ENCODE measurements at regions not wholly inside any gene's neighbourhood (a gene's known extent, or its start where the extent isn't known, plus 50 kb on each side); places are given as distances from the start of the nearest gene placed in this dataset.

GRCh38 chr2:2879071-2879470 is 498.5 kb downstream of the EIPR1 start:
- Mint-ChIP-seq H3K36me3 (ENCODE audit: low read depth) (no peaks in the 10 kb centered on the region), H3K27me3 (no peaks in the 10 kb centered on the region), H3K9me3 (peaks cover 6% of the 10 kb centered on the region), H3K4me1 (no peaks in the 10 kb centered on the region), H3K4me3 (no peak overlapping the region), H3K27ac (no peak overlapping the region)
- peak; percentile 18 for ATAC-seq (replicated peaks)

GRCh38 chr2:2877427-2877826 is 500.2 kb downstream of the EIPR1 start:
- H3K4me1 Mint-ChIP-seq, result no peaks in the 10 kb centered on the region
- no peak overlapping the region for H3K27ac Mint-ChIP-seq
- no peaks in the 10 kb centered on the region for H3K27me3 Mint-ChIP-seq
- ATAC-seq (replicated peaks), result no peak
- H3K4me3 Mint-ChIP-seq, result no peak overlapping the region
- no peaks in the 10 kb centered on the region for H3K36me3 Mint-ChIP-seq (ENCODE audit: low read depth)
- no peaks in the 10 kb centered on the region for H3K9me3 Mint-ChIP-seq

- H3K36me3 Mint-ChIP-seq (ENCODE audit: low read depth), result no peaks in the 10 kb centered on the region
- H3K27ac Mint-ChIP-seq, result no peak overlapping the region
- no peaks in the 10 kb centered on the region for H3K9me3 Mint-ChIP-seq
- H3K27me3 Mint-ChIP-seq, result no peaks in the 10 kb centered on the region
- ATAC-seq (replicated peaks), result no peak
- no peak overlapping the region for H3K4me3 Mint-ChIP-seq
- no peaks in the 10 kb centered on the region for H3K4me1 Mint-ChIP-seq
Measured at GRCh38 chr2:2876331-2877221, 501.0 kb downstream of the EIPR1 start.

GRCh38 chr2:2875831-2876230 is 501.8 kb downstream of the EIPR1 start:
- Mint-ChIP-seq H3K27me3 (no peaks in the 10 kb centered on the region), H3K4me3 (no peak overlapping the region), H3K36me3 (ENCODE audit: low read depth) (no peaks in the 10 kb centered on the region), H3K4me1 (no peaks in the 10 kb centered on the region), H3K9me3 (no peaks in the 10 kb centered on the region), H3K27ac (no peak overlapping the region)
- ATAC-seq (replicated peaks), result no peak

GRCh38 chr2:2875296-2875695 is 502.3 kb downstream of the EIPR1 start:
- Mint-ChIP-seq H3K27me3 (no peaks in the 10 kb centered on the region), H3K36me3 (ENCODE audit: low read depth) (no peaks in the 10 kb centered on the region), H3K27ac (no peak overlapping the region), H3K4me3 (no peak overlapping the region), H3K4me1 (no peaks in the 10 kb centered on the region), H3K9me3 (no peaks in the 10 kb centered on the region)
- no peak for ATAC-seq (replicated peaks)

GRCh38 chr2:2874805-2875204 is 502.8 kb downstream of the EIPR1 start:
- no peak for ATAC-seq (replicated peaks)
- Mint-ChIP-seq H3K27me3 (no peaks in the 10 kb centered on the region), H3K27ac (no peak overlapping the region), H3K9me3 (no peaks in the 10 kb centered on the region), H3K4me3 (no peak overlapping the region), H3K36me3 (ENCODE audit: low read depth) (no peaks in the 10 kb centered on the region), H3K4me1 (no peaks in the 10 kb centered on the region)

- H3K27ac Mint-ChIP-seq, result no peak overlapping the region
- no peak for ATAC-seq (replicated peaks)
- no peaks in the 10 kb centered on the region for H3K4me1 Mint-ChIP-seq
- H3K36me3 Mint-ChIP-seq (ENCODE audit: low read depth), result no peaks in the 10 kb centered on the region
- H3K9me3 Mint-ChIP-seq, result no peaks in the 10 kb centered on the region
- H3K4me3 Mint-ChIP-seq, result no peak overlapping the region
- no peaks in the 10 kb centered on the region for H3K27me3 Mint-ChIP-seq
Measured at GRCh38 chr2:2874341-2874740, 503.3 kb downstream of the EIPR1 start.

- H3K4me1 Mint-ChIP-seq, result no peaks in the 10 kb centered on the region
- H3K9me3 Mint-ChIP-seq, result no peaks in the 10 kb centered on the region
- ATAC-seq (replicated peaks), result no peak
- no peaks in the 10 kb centered on the region for H3K36me3 Mint-ChIP-seq (ENCODE audit: low read depth)
- no peak overlapping the region for H3K4me3 Mint-ChIP-seq
- no peak overlapping the region for H3K27ac Mint-ChIP-seq
- no peaks in the 10 kb centered on the region for H3K27me3 Mint-ChIP-seq
Measured at GRCh38 chr2:2873450-2873811, 504.2 kb downstream of the EIPR1 start.

- peak; percentile 17 for ATAC-seq (replicated peaks)
- H3K9me3 Mint-ChIP-seq, result no peaks in the 10 kb centered on the region
- no peak overlapping the region for H3K27ac Mint-ChIP-seq
- no peaks in the 10 kb centered on the region for H3K27me3 Mint-ChIP-seq
- H3K4me3 Mint-ChIP-seq, result no peak overlapping the region
- no peaks in the 10 kb centered on the region for H3K36me3 Mint-ChIP-seq (ENCODE audit: low read depth)
- H3K4me1 Mint-ChIP-seq, result no peaks in the 10 kb centered on the region
Measured at GRCh38 chr2:2872713-2873449, 504.7 kb downstream of the EIPR1 start.

GRCh38 chr2:2872309-2872617 is 505.4 kb downstream of the EIPR1 start:
- no peaks in the 10 kb centered on the region for H3K4me1 Mint-ChIP-seq
- no peak overlapping the region for H3K27ac Mint-ChIP-seq
- H3K27me3 Mint-ChIP-seq, result no peaks in the 10 kb centered on the region
- H3K4me3 Mint-ChIP-seq, result no peak overlapping the region
- no peak for ATAC-seq (replicated peaks)
- H3K36me3 Mint-ChIP-seq (ENCODE audit: low read depth), result no peaks in the 10 kb centered on the region
- H3K9me3 Mint-ChIP-seq, result no peaks in the 10 kb centered on the region

- no peak overlapping the region for H3K27ac Mint-ChIP-seq
- H3K27me3 Mint-ChIP-seq, result no peaks in the 10 kb centered on the region
- H3K9me3 Mint-ChIP-seq, result no peaks in the 10 kb centered on the region
- ATAC-seq (replicated peaks), result no peak
- no peak overlapping the region for H3K4me3 Mint-ChIP-seq
- H3K4me1 Mint-ChIP-seq, result no peaks in the 10 kb centered on the region
- no peaks in the 10 kb centered on the region for H3K36me3 Mint-ChIP-seq (ENCODE audit: low read depth)
Measured at GRCh38 chr2:2871480-2872308, 505.9 kb downstream of the EIPR1 start.

GRCh38 chr2:2870106-2870505 is 507.5 kb downstream of the EIPR1 start:
- H3K36me3 Mint-ChIP-seq (ENCODE audit: low read depth), result no peaks in the 10 kb centered on the region
- no peak for ATAC-seq (replicated peaks)

GRCh38 chr2:2869553-2869952 is 508.1 kb downstream of the EIPR1 start:
- Mint-ChIP-seq H3K27me3 (no peaks in the 10 kb centered on the region), H3K9me3 (no peaks in the 10 kb centered on the region), H3K4me3 (no peak overlapping the region), H3K36me3 (ENCODE audit: low read depth) (no peaks in the 10 kb centered on the region), H3K27ac (no peak overlapping the region), H3K4me1 (no peaks in the 10 kb centered on the region)
- ATAC-seq (replicated peaks), result no peak

More at GRCh38 chr2:2870106-2870505, 507.5 kb downstream of the EIPR1 start:
- Mint-ChIP-seq H3K4me1 (no peaks in the 10 kb centered on the region), H3K4me3 (no peak overlapping the region), H3K27me3 (no peaks in the 10 kb centered on the region), H3K9me3 (no peaks in the 10 kb centered on the region), H3K27ac (no peak overlapping the region)

- ATAC-seq (replicated peaks), result no peak
- H3K4me3 Mint-ChIP-seq, result no peak overlapping the region
- no peaks in the 10 kb centered on the region for H3K27me3 Mint-ChIP-seq
- H3K9me3 Mint-ChIP-seq, result no peaks in the 10 kb centered on the region
- no peaks in the 10 kb centered on the region for H3K36me3 Mint-ChIP-seq (ENCODE audit: low read depth)
- no peak overlapping the region for H3K27ac Mint-ChIP-seq
- H3K4me1 Mint-ChIP-seq, result no peaks in the 10 kb centered on the region
Measured at GRCh38 chr2:2868085-2868484, 509.5 kb downstream of the EIPR1 start.

Data from activated T-helper 17 cell treated with anti-CD3 and anti-CD28 coated beads, Interleukin-2, amount 50 U/mL, for 72 hours (primary cell).